Endothelial cell of umbilical vein (primary cell): ENCODE measurements at regions not wholly inside any gene's neighbourhood (a gene's known extent, or its start where the extent isn't known, plus 50 kb on each side); places are given as distances from the start of the nearest gene placed in this dataset.

Source experiments
- BruUV-seq: library from RNA; stranded (reverse); fragments of 400-500 nt; replicated peaks from 2 replicates; lab custom pipeline; 2021; lab: Mats Ljungman, UMichigan
- CTCF ChIA-PET: fragments of 300-600, 350-600 bp; sonication (Branson Sonifier 250); formaldehyde crosslinking; loops from one replicate; lab custom pipeline; 2021; ENCODE audit warnings: antibody characterized with exemption, inconsistent platforms; lab: Charles Lee
- POLR2A ChIA-PET: fragments of 300-600, 350-600 bp; sonication (Branson Sonifier 250); formaldehyde crosslinking; loops from one replicate; lab custom pipeline; 2021; ENCODE audit warnings: antibody characterized with exemption, inconsistent platforms; lab: Charles Lee
- DNase-seq: peaks from one replicate; pipeline ENCODE4 v3.0.0-alpha.2; 2011; ENCODE audit warnings: low read depth, low spot score
- FAIRE-seq: peaks from 2 replicates; lab custom pipeline; 2011; peaks lifted over from hg19 to GRCh38; lab: Jason Lieb, UNC
- H2AFZ ChIP-seq: 2 replicates; pipeline ENCODE4 v1.6.0; 2012; ENCODE audit warnings: low read depth, low read length, control low read depth, inconsistent platforms
- H3K27ac ChIP-seq: 2 replicates; pipeline ENCODE4 v1.5.1; 2011; ENCODE audit warnings: low read depth, mild to moderate bottlenecking, control low read depth, low read length, moderate library complexity; ENCODE audit not compliant: insufficient read depth
- H3K27me3 ChIP-seq, 2 experiments: 2 replicates each; pipeline versions ENCODE4 v1.6.0 to v1.6.1; 2011; ENCODE audit warnings: low read length in 2 of 2, mixed read lengths in 1 of 2; ENCODE audit not compliant: control insufficient read depth in 2 of 2, insufficient read depth in 2 of 2
- H3K36me3 ChIP-seq, 2 experiments: 2 replicates in 1 of 2; 3 replicates in 1 of 2; pipeline ENCODE4 v1.5.1; 2011; ENCODE audit warnings: low read length in 2 of 2, mild to moderate bottlenecking in 1 of 2, moderate library complexity in 1 of 2; ENCODE audit not compliant: control insufficient read depth in 2 of 2, insufficient read depth in 2 of 2; ENCODE audit errors: extremely low read depth in 1 of 2
- H3K4me1 ChIP-seq: 3 replicates; pipeline ENCODE4 v1.5.1; 2011; ENCODE audit warnings: mild to moderate bottlenecking, low read length; ENCODE audit not compliant: control insufficient read depth, insufficient read depth; ENCODE audit errors: extremely low read depth
- H3K4me2 ChIP-seq: 2 replicates; pipeline ENCODE4 v1.6.1; 2011; ENCODE audit warnings: low read length, control low read depth, mixed read lengths; ENCODE audit not compliant: insufficient read depth
- H3K4me3 ChIP-seq, 3 experiments: fragments of 200-600 bp in 1 of 3; sonication (generic), shearing (Covaris generic) in 1 of 3; replicated peaks in 1 of 3; 2 replicates each; pipeline ENCODE4 v1.5.1; 2011 to 2016; ENCODE audit warnings: control low read depth in 3 of 3, low read length in 3 of 3, mild to moderate bottlenecking in 2 of 3, inconsistent platforms in 1 of 3, low read depth in 1 of 3, moderate library complexity in 1 of 3; ENCODE audit not compliant: insufficient read depth in 1 of 3
- H3K79me2 ChIP-seq: 2 replicates; pipeline ENCODE4 v1.6.0; 2012; ENCODE audit warnings: low read length, inconsistent platforms; ENCODE audit not compliant: control insufficient read depth, insufficient read depth
- H3K9ac ChIP-seq: replicated peaks from 2 replicates; pipeline ENCODE3; 2011; ENCODE audit warnings: low read length, control low read depth; ENCODE audit not compliant: insufficient read depth; ENCODE audit errors: extremely low read depth
- H3K9me1 ChIP-seq: replicated peaks from 3 replicates; pipeline ENCODE4 v1.6.0; 2011; ENCODE audit warnings: mild to moderate bottlenecking, low read length; ENCODE audit not compliant: control insufficient read depth, insufficient read depth; ENCODE audit errors: extremely low read depth
- H3K9me3 ChIP-seq: replicated peaks from 2 replicates; pipeline ENCODE4 v1.5.1; 2012; ENCODE audit warnings: low read length, inconsistent platforms; ENCODE audit not compliant: control insufficient read depth, insufficient read depth
- H4K20me1 ChIP-seq: replicated peaks from 2 replicates; pipeline ENCODE3; 2011; ENCODE audit warnings: mild to moderate bottlenecking, low read length; ENCODE audit not compliant: control insufficient read depth, insufficient read depth; ENCODE audit errors: extremely low read depth
- EZH2 ChIP-seq: IDR thresholded peaks from 2 replicates; pipeline ENCODE4 v1.6.1; 2012; ENCODE audit warnings: borderline replicate concordance, low read depth, mild to moderate bottlenecking, moderate library complexity, low read length, inconsistent platforms; ENCODE audit not compliant: severe bottlenecking
- FOS ChIP-seq: IDR thresholded peaks from 2 replicates; pipeline ENCODE4 v1.6.1; 2011; ENCODE audit warnings: mild to moderate bottlenecking, low read length, moderate library complexity, borderline replicate concordance; ENCODE audit not compliant: insufficient read depth
- GATA2 ChIP-seq: IDR thresholded peaks from 2 replicates; pipeline ENCODE4 v1.7.0; 2011; ENCODE audit warnings: low read depth, mild to moderate bottlenecking, moderate library complexity, mixed read lengths, low read length; ENCODE audit not compliant: insufficient read length, insufficient read depth
- JUN ChIP-seq: IDR thresholded peaks from 2 replicates; pipeline ENCODE4 v1.6.1; 2011; ENCODE audit warnings: borderline replicate concordance, low read depth; ENCODE audit not compliant: insufficient read length, insufficient read depth
- MYC ChIP-seq: IDR thresholded peaks from one replicate; pipeline ENCODE4 v1.6.1; 2011; ENCODE audit warnings: mild to moderate bottlenecking, low read depth, low read length
- POLR2A ChIP-seq: IDR thresholded peaks from 2 replicates; pipeline ENCODE4 v1.6.1; 2012; ENCODE audit warnings: low read depth, mild to moderate bottlenecking, control low read depth, low read length
- POLR2AphosphoS5 ChIP-seq: IDR thresholded peaks from 2 replicates; pipeline ENCODE4 v1.6.1; 2012; ENCODE audit warnings: low read depth, mild to moderate bottlenecking, control low read depth, low read length, moderate library complexity; ENCODE audit not compliant: insufficient read depth
- dilution Hi-C: fragments of 300-500 bp; cut with MboI; formaldehyde crosslinking; loops from one replicate; pipeline ENCODE4 v1.15.0; 2019; ENCODE audit warnings: low sequenced_read_pairs; ENCODE audit not compliant: extremely low pct_ligation_motif_present
- intact Hi-C: fragments of 100-400 bp; cut with micrococcal nuclease; formaldehyde crosslinking; loops from one replicate; pipeline ENCODE4 v1.10.0; 2022
- TF ChIP-seq, protein P1 (sequence below): IDR thresholded peaks from 2 replicates; pipeline ENCODE4 v1.6.1; 2011; ENCODE audit not compliant: insufficient read depth, insufficient read length
- TF ChIP-seq, protein P2 (sequence below), 2 donors: IDR thresholded peaks; 1 replicate in 1 of 2; 2 replicates in 1 of 2; pipeline ENCODE4 v1.5.1; 2011; ENCODE audit warnings: low read length in 2 of 2, mild to moderate bottlenecking in 2 of 2, moderate library complexity in 2 of 2, control low read depth in 1 of 2, inconsistent platforms in 1 of 2, low read depth in 1 of 2; ENCODE audit not compliant: insufficient read depth in 1 of 2; ENCODE audit errors: extremely low read depth in 1 of 2

DNA sequence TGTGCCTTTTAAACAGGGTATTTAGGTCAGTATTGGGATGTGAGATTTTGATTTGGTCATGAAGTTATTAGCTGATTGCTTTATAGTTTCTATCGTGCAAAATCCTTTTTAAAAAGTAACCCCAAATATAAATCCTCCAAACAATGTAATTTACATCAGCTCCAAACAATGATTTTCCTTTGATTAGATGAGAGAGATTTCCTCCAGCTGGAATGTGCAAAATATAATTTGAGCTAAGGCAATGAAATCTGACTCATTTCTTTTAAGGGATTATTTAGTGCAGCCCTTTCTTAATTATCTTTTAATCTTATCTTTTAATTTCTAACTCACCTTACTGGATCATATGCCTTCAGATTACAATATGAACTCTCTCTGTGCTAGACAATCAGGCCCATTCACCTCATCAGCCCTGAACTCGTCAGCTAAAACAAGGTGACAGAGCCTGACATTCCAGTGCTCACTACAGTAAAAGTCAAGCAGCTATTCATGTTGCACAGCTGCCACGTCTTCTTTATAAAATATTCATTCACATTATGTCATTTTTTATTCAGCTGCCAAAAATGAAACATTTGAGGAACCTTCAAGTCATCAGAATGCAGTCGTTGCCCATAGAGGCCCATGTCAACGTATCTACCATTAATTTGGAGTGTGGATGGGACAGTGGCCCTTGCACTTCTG lies 440.1 kb downstream of the CBLN4 start:
- FAIRE-seq (no peak), DNase-seq (no peak)
- Histone ChIP-seq H4K20me1 (no peaks in the 10 kb centered on the region), H3K79me2 (no peaks in the 10 kb centered on the region), H2AFZ (no peak overlapping the region), H3K9me1 (no peaks in the 10 kb centered on the region), H3K27ac (no peak overlapping the region), H3K27me3 (no peaks in the 10 kb centered on the region), H3K4me3 (no peak overlapping the region), H3K4me2 (no peak overlapping the region), H3K9me3 (peaks cover 6% of the 10 kb centered on the region), H3K36me3 (no peaks in the 10 kb centered on the region), H3K4me1 (no peaks in the 10 kb centered on the region), H3K9ac (no peak overlapping the region)
- BruUV-seq = no TSS peak
- intact Hi-C loops (no loop called here), dilution Hi-C loops (no loop called here)
- ChIA-PET POLR2A (no interaction called here), CTCF (no interaction called here)
- TF ChIP-seq, protein P1, sequence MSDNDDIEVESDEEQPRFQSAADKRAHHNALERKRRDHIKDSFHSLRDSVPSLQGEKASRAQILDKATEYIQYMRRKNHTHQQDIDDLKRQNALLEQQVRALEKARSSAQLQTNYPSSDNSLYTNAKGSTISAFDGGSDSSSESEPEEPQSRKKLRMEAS = no peak
- TF ChIP-seq FOS (no peak), EZH2 (no peak), JUN (no peak), MYC (no peak), GATA2 (no peak), POLR2AphosphoS5 (no peak), POLR2A (no peak)
- TF ChIP-seq, protein P2, sequence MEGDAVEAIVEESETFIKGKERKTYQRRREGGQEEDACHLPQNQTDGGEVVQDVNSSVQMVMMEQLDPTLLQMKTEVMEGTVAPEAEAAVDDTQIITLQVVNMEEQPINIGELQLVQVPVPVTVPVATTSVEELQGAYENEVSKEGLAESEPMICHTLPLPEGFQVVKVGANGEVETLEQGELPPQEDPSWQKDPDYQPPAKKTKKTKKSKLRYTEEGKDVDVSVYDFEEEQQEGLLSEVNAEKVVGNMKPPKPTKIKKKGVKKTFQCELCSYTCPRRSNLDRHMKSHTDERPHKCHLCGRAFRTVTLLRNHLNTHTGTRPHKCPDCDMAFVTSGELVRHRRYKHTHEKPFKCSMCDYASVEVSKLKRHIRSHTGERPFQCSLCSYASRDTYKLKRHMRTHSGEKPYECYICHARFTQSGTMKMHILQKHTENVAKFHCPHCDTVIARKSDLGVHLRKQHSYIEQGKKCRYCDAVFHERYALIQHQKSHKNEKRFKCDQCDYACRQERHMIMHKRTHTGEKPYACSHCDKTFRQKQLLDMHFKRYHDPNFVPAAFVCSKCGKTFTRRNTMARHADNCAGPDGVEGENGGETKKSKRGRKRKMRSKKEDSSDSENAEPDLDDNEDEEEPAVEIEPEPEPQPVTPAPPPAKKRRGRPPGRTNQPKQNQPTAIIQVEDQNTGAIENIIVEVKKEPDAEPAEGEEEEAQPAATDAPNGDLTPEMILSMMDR (IDR thresholded peaks at IDR 0.05; ENCODE audit: extremely low read depth in 1 of 2, insufficient read depth in 1 of 2, low read depth in 1 of 2, low read length in 2 of 2) = no peak
